ENCODE measurements at regions not wholly inside any gene's neighbourhood (a gene's known extent, or its start where the extent isn't known, plus 50 kb on each side); places are given as distances from the start of the nearest gene placed in this dataset.

DNA sequence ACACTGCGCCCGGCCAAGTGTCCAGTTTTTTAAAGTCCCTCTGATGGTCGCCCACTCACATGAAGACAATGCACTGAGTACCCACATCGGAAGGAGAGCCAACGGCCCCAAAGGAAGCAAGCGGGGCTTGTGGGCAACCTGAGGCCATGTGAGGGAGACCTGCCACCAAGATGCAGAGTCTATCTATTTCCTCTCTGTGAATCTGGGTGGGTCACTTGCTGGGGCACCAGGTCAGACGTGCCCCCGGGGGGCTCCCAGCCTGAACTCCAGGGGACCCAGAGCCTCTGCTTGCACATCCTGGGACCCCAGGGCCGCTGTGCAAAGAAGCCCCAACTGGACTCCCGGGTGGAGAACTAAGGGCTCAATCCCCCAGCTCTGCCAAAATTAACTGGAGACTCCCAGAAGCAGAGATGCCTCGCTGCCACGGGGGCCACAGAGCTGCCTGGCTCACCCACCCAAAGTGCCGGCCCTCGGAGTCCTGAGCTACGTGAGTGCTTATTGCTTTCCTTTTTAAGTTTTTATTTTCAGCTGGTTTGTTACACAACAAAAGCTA lies 106.4 kb downstream of the BRD1 start:
- no peak overlapping the region for H3K27ac ChIP-seq (ENCODE audit: low read depth, low read length)
- no peak overlapping the region for H2AFZ ChIP-seq (ENCODE audit: low read depth, low read length, severe bottlenecking)
- no peak overlapping the region for H3K4me2 ChIP-seq (ENCODE audit: low read depth, low read length, poor library complexity, severe bottlenecking)
- H3K27me3 ChIP-seq (ENCODE audit: low read length) = no peaks in the 10 kb centered on the region
- no peaks in the 10 kb centered on the region for H4K20me1 ChIP-seq (ENCODE audit: low read depth, low read length)
- H3K9ac ChIP-seq (ENCODE audit: low read length) = no peak overlapping the region
- no peaks in the 10 kb centered on the region for H3K36me3 ChIP-seq (ENCODE audit: low read length)
- H3F3A ChIP-seq (ENCODE audit: insufficient read depth) = no peaks in the 10 kb centered on the region
- no peaks in the 10 kb centered on the region for H3K9me3 ChIP-seq (ENCODE audit: insufficient read depth, low read length)
- TF ChIP-seq EZH2phosphoT487 (conservative IDR thresholded peaks at IDR 0.05; ENCODE audit: low read length) = no peak
- no peak for TF ChIP-seq CTCF (IDR thresholded peaks at IDR 0.05; ENCODE audit: insufficient read depth, low read length, poor library complexity, severe bottlenecking)
- H3K4me3 ChIP-seq (ENCODE audit: insufficient read depth, low read length, poor library complexity, severe bottlenecking) = no peak overlapping the region
- no peaks in the 10 kb centered on the region for H3K9me2 ChIP-seq (replicated peaks; ENCODE audit: insufficient read depth, low read length)
- no peaks in the 10 kb centered on the region for H3K79me2 ChIP-seq (ENCODE audit: insufficient read depth, low read length)

- Histone ChIP-seq H3K9ac (ENCODE audit: low read length) (no peak overlapping the region), H3K27me3 (ENCODE audit: low read length) (no peaks in the 10 kb centered on the region), H3K4me3 (ENCODE audit: insufficient read depth, low read length, poor library complexity, severe bottlenecking) (no peak overlapping the region), H3K4me2 (ENCODE audit: low read depth, low read length, poor library complexity, severe bottlenecking) (no peak overlapping the region), H2AFZ (ENCODE audit: low read depth, low read length, severe bottlenecking) (no peak overlapping the region), H3K9me3 (ENCODE audit: insufficient read depth, low read length) (no peaks in the 10 kb centered on the region), H3K9me2 (replicated peaks; ENCODE audit: insufficient read depth, low read length) (no peaks in the 10 kb centered on the region), H3K27ac (ENCODE audit: low read depth, low read length) (no peak overlapping the region), H3K79me2 (ENCODE audit: insufficient read depth, low read length) (no peaks in the 10 kb centered on the region), H3F3A (ENCODE audit: insufficient read depth) (no peaks in the 10 kb centered on the region), H3K36me3 (ENCODE audit: low read length) (no peaks in the 10 kb centered on the region), H4K20me1 (ENCODE audit: low read depth, low read length) (no peaks in the 10 kb centered on the region)
- TF ChIP-seq EZH2phosphoT487 (conservative IDR thresholded peaks at IDR 0.05; ENCODE audit: low read length) (no peak), CTCF (IDR thresholded peaks at IDR 0.05; ENCODE audit: insufficient read depth, low read length, poor library complexity, severe bottlenecking) (no peak)
Observed at GRCh38 chr22:49720279-49720959, 107.3 kb downstream of the BRD1 start.

- H3F3A ChIP-seq (ENCODE audit: insufficient read depth) = no peaks in the 10 kb centered on the region
- no peaks in the 10 kb centered on the region for H4K20me1 ChIP-seq (ENCODE audit: low read depth, low read length)
- no peak overlapping the region for H2AFZ ChIP-seq (ENCODE audit: low read depth, low read length, severe bottlenecking)
- no peaks in the 10 kb centered on the region for H3K36me3 ChIP-seq (ENCODE audit: low read length)
- TF ChIP-seq CTCF (IDR thresholded peaks at IDR 0.05; ENCODE audit: insufficient read depth, low read length, poor library complexity, severe bottlenecking) (no peak), EZH2phosphoT487 (conservative IDR thresholded peaks at IDR 0.05; ENCODE audit: low read length) (no peak)
- no peak overlapping the region for H3K4me2 ChIP-seq (ENCODE audit: low read depth, low read length, poor library complexity, severe bottlenecking)
- H3K79me2 ChIP-seq (ENCODE audit: insufficient read depth, low read length) = no peaks in the 10 kb centered on the region
- H3K27me3 ChIP-seq (ENCODE audit: low read length) = no peaks in the 10 kb centered on the region
- no peak overlapping the region for H3K27ac ChIP-seq (ENCODE audit: low read depth, low read length)
- no peak overlapping the region for H3K9ac ChIP-seq (ENCODE audit: low read length)
- no peaks in the 10 kb centered on the region for H3K9me3 ChIP-seq (ENCODE audit: insufficient read depth, low read length)
- H3K4me3 ChIP-seq (ENCODE audit: insufficient read depth, low read length, poor library complexity, severe bottlenecking) = no peak overlapping the region
- H3K9me2 ChIP-seq (replicated peaks; ENCODE audit: insufficient read depth, low read length) = no peaks in the 10 kb centered on the region
Observed at GRCh38 chr22:49719046-49719445, 108.6 kb downstream of the BRD1 start.
